ENCODE measurements at regions not wholly inside any gene's neighbourhood (a gene's known extent, or its start where the extent isn't known, plus 50 kb on each side); places are given as distances from the start of the nearest gene placed in this dataset.

DNA sequence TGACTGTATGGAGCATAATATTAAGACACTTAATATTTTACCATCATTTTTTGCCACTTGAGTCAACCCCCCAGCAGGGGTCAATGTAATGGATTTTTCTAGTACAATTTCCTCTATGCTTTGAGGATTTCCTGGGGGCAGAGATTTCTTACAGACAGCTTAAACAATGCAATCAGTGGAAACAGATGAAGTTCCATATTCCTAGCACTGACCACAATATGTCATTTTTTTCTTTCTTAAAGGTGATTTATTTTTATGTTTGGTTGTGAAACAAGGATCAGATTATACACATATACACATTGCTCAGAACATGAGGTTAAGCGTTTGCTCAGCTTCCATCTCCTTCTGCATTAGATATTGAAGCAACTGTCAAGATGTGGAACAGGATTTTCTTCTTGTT is 82.0 kb upstream of the ID4 start:
- no peak for DNase-seq (ENCODE audit: extremely low spot score)
- TF ChIP-seq, protein P1, sequence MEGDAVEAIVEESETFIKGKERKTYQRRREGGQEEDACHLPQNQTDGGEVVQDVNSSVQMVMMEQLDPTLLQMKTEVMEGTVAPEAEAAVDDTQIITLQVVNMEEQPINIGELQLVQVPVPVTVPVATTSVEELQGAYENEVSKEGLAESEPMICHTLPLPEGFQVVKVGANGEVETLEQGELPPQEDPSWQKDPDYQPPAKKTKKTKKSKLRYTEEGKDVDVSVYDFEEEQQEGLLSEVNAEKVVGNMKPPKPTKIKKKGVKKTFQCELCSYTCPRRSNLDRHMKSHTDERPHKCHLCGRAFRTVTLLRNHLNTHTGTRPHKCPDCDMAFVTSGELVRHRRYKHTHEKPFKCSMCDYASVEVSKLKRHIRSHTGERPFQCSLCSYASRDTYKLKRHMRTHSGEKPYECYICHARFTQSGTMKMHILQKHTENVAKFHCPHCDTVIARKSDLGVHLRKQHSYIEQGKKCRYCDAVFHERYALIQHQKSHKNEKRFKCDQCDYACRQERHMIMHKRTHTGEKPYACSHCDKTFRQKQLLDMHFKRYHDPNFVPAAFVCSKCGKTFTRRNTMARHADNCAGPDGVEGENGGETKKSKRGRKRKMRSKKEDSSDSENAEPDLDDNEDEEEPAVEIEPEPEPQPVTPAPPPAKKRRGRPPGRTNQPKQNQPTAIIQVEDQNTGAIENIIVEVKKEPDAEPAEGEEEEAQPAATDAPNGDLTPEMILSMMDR (IDR thresholded peaks at IDR 0.05; ENCODE audit: control extremely low read depth, extremely low read depth, low read depth, missing control alignments) = no peak
- CTCF ChIA-PET = no interaction called here
- POLR2A ChIA-PET = no interaction called here

DNA sequence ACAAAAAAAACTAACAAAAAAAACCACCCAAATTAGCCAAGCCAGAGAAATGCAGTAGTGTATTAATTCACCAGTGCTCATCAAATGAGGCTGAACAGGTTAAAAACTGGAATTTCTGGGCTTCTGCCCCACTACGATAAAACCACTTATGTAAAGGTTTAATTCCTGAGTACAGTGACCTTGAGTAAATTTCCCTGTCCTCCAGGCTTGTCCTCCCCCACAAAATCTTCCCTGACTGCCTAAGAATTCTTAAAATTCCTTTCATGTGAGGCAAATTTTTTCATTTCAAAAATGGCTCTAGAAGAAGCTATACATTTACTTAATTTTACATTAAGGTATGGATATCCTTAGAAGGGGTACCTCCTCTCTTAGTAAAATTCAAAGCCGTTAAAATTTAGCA is 80.1 kb upstream of the ID4 start:
- TF ChIP-seq, protein P1 (IDR thresholded peaks at IDR 0.05; ENCODE audit: control extremely low read depth, extremely low read depth, low read depth, missing control alignments) = no peak
- ChIA-PET CTCF (no interaction called here), POLR2A (no interaction called here)
- no peak for DNase-seq (ENCODE audit: extremely low spot score)

DNA sequence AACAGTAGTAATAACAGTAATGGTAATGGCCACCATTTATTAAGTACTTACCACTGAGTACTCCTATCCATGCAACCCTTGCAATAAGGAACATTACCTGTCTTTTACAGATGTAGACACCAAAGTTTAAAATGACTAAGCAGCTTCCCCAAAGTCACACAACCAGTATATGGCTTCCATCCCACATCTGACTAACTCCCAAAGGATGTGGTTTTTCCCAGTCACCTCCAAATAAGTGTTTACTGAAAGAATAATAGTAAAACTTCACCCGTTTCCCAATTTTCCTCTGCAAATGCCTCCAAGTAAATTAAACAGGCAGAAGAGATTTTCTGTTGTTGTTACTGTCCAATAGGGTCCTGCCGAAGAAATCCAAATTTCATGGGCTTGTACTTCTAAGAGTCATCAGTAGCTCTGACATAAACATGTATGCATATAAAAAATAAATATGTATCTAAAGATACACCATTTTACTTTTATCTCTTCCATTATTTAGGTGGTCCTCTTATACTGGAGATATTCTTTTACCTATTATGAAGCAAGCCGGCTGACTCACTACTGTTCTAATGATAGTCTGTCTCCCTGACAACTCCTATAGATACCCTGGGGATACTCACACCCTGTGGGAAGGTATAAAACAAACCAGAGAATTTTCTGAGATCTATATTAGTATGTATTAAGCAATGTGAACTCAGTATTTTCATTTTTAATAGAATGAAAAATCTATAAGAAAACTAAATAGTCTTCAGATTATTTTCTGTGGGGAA is 77.9 kb upstream of the ID4 start:
- TF ChIP-seq, protein P1 (IDR thresholded peaks at IDR 0.05; ENCODE audit: control extremely low read depth, extremely low read depth, low read depth, missing control alignments) = no peak
- POLR2A ChIA-PET = no interaction called here
- CTCF ChIA-PET = interaction anchor here (1.1 kb wide), 2 partner anchors 8 to 11 kb away, joined by 3 read pairs; no protein-coding TSS in a partner anchor
- no peak for DNase-seq (ENCODE audit: extremely low spot score)

DNA sequence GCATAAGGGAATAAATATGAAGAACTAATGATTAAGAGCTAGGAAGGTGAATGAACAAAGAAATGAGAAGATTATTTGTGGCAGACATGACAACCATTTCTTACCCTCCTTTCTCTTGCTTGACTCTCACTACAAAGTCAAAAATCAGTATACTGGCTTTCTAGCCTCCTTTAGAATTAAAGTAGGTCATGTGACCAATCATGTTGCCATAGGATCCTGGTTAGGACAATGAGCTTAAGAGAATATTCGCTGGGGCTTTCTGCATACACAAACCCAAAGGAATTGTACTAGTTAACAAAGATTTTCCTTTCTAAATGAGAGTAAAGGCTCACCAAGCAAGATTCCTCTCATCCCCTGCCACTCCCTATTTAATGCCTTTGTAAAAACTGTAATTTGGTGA is 76.0 kb upstream of the ID4 start:
- ChIA-PET POLR2A (no interaction called here), CTCF (interaction anchor here (1.4 kb wide), 1 partner anchor 12 kb away, joined by 3 read pairs; no protein-coding TSS in a partner anchor)
- TF ChIP-seq, protein P1 (IDR thresholded peaks at IDR 0.05; ENCODE audit: control extremely low read depth, extremely low read depth, low read depth, missing control alignments) = no peak
- no peak for DNase-seq (ENCODE audit: extremely low spot score)

DNA sequence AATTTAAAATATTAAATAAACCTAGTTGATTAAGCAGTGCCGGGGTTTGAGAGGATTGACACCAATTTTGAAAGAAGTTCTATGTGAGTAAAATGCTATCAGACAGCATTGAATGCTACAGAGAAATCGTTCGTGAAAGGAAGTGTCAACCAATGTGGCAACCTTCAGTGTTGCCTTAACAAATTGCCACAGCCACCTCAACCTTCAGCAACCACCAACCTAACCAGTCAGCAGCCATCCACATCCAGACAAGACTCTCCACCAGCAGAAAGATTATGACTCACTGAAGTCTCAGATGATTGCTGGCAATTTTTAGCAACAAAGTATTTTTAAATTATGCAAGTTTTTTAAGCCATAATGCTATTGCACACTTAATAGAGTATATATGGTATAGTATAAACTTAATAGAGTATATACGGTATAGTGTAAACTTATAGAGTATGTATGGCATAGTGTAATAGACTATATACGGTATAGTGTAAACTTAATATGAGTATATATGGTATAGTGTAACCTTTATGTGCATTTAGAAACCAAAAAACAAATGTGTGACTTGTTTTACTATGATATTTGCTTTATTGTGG is 65.3 kb upstream of the ID4 start:
- POLR2A ChIA-PET = no interaction called here
- no peak for DNase-seq (ENCODE audit: extremely low spot score)
- TF ChIP-seq, protein P1 (IDR thresholded peaks at IDR 0.05; ENCODE audit: control extremely low read depth, extremely low read depth, low read depth, missing control alignments) = no peak
- CTCF ChIA-PET = interaction anchor here (1.3 to 1.6 kb wide), 2 partner anchors 8 to 19 kb away, joined by 3 to 5 read pairs; no protein-coding TSS in a partner anchor

DNA sequence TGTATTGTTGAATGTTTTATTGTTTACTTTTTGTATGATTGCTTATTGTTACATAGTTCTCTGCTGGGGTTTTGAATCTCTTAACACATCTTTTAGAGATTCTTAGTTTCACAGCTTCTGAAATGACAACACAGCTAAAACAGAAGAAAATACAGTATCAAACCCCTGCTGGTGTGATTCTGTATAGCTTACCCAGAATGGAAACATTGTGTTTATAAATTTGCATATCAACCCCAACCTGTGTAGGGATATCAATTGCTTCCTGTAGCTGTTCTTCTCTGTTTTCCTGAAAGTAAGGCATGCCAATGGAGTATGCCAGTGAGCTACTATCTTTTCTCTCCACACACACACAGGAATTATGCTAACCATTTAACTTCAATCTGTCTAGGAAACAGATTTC is 64.3 kb upstream of the ID4 start:
- ChIA-PET CTCF (interaction anchor here (1.0 to 1.6 kb wide), 4 partner anchors 9 to 20 kb away, joined by 3 to 5 read pairs (median 3); no protein-coding TSS in a partner anchor), POLR2A (no interaction called here)
- no peak for DNase-seq (ENCODE audit: extremely low spot score)
- TF ChIP-seq, protein P1 (IDR thresholded peaks at IDR 0.05; ENCODE audit: control extremely low read depth, extremely low read depth, low read depth, missing control alignments) = no peak
